Renal pelvis (tissue), 1 donor: ENCODE measurements at regions not wholly inside any gene's neighbourhood (a gene's known extent, or its start where the extent isn't known, plus 50 kb on each side); places are given as distances from the start of the nearest gene placed in this dataset.

Experiments
- DNase-seq: peaks from one replicate; pipeline ENCODE4 v3.0.0-alpha.2; 2013

GRCh38 chr6:17226786-17227233 lies 54.4 kb upstream of the RBM24 start:
- DNase-seq, result no peak

- DNase-seq, result no peak
These were observed 53.8 kb upstream of the RBM24 start for GRCh38 chr6:17227403-17227802.
